VCaP (cell line): ENCODE measurements at regions not wholly inside any gene's neighbourhood (a gene's known extent, or its start where the extent isn't known, plus 50 kb on each side); places are given as distances from the start of the nearest gene placed in this dataset.

ENCODE experiments used
- H3K27ac ChIP-seq: fragments of 450-650 bp; 2 replicates; pipeline ENCODE4 v1.5.1; 2017
- TF ChIP-seq, protein P1 (sequence below): fragments of 450-650 bp; conservative IDR thresholded peaks from 2 replicates; pipeline ENCODE4 v1.5.1; 2017; ENCODE audit warnings: mild to moderate bottlenecking, moderate library complexity

DNA sequence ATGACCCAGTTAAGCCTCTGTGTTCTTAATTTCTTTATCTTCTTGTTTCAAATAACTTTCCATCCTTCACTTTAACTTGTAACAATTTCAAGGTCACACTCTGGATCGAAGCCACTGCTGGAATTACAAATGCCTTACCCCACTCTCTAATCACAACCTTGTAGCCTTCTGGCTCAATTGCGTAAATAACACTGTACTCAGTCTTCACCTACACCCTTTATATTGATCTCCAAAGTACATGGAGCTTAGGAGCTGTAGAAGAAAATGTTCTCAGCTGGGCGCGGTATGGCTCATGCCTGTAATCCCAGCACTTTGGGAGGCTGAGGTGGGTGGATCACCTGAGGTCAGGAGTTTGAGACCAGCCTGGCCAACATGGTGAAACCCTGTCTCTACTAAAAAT, 164.3 kb upstream of the NPSR1 start:
- TF ChIP-seq, protein P1, sequence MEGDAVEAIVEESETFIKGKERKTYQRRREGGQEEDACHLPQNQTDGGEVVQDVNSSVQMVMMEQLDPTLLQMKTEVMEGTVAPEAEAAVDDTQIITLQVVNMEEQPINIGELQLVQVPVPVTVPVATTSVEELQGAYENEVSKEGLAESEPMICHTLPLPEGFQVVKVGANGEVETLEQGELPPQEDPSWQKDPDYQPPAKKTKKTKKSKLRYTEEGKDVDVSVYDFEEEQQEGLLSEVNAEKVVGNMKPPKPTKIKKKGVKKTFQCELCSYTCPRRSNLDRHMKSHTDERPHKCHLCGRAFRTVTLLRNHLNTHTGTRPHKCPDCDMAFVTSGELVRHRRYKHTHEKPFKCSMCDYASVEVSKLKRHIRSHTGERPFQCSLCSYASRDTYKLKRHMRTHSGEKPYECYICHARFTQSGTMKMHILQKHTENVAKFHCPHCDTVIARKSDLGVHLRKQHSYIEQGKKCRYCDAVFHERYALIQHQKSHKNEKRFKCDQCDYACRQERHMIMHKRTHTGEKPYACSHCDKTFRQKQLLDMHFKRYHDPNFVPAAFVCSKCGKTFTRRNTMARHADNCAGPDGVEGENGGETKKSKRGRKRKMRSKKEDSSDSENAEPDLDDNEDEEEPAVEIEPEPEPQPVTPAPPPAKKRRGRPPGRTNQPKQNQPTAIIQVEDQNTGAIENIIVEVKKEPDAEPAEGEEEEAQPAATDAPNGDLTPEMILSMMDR, result no peak
- no peak overlapping the region for H3K27ac ChIP-seq

DNA sequence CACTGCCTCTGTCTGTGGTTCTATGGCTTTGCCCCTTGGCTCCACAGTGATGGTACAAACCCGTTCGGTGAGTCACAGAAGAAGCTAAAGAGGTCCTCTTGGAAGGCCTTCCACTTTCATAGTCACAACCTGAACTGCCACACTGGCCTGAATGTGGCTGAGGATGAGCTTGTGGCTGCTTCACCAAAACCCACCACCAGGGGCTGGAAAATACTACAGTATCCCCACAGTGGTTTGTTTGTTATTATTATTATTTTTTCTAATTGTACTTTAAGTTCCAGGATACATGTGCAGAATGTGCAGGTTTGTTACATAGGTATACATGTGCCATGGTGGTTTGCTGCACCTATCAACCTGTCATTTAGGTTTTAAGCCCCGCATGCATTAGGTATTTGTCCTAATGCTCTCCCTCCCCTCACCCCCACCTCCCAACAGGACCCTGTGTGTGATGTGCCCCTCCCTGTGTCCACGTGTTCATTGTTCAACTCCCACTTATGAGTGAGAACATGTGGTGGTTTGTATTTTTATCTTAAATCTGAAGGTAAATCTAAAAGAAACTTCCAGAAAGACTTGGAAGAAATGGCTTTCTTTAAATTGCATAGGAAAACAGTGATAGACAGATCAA, 160.8 kb upstream of the NPSR1 start:
- H3K27ac ChIP-seq, result no peak overlapping the region
- TF ChIP-seq, protein P1, result peak; percentile 54

DNA sequence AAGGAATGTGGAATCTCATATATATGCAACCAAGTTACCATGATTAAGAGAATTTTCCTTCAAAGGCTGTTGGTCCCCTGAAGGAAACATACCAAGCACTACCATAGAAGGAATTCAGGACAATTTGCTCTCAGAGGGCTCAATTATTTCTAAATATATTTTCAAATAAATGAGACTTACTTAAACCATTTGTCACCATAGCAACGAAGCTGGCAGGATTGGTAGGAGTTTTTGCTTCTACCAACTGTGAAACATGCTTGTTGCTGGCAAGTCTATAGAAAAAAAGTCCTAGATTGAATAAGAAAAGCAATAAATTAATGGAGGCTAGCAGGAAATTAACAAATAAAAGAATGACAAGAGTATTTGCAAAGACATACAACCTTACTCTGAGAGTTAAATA, 156.9 kb upstream of the NPSR1 start:
- H3K27ac ChIP-seq, result no peak overlapping the region
- TF ChIP-seq, protein P1, result no peak

DNA sequence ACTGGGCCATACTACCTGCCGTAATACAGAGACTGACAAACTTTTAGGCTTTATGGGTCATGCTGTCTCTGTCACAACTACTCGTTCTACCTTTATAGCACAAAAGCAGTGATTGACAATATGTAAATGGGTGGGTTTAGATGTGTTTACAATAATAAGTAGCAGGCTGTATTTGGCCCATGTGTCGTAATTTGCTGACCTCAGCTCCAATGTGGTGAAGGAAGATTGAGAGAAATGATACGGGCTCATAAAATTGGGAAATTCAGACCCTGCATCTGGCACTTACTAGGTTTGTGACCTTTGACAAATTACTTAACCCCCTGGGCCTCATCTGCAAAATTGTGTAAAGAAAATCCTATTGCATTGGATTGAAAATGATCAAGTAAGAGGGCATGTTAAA, 150.8 kb upstream of the NPSR1 start:
- TF ChIP-seq, protein P1, result no peak
- H3K27ac ChIP-seq, result no peak overlapping the region

DNA sequence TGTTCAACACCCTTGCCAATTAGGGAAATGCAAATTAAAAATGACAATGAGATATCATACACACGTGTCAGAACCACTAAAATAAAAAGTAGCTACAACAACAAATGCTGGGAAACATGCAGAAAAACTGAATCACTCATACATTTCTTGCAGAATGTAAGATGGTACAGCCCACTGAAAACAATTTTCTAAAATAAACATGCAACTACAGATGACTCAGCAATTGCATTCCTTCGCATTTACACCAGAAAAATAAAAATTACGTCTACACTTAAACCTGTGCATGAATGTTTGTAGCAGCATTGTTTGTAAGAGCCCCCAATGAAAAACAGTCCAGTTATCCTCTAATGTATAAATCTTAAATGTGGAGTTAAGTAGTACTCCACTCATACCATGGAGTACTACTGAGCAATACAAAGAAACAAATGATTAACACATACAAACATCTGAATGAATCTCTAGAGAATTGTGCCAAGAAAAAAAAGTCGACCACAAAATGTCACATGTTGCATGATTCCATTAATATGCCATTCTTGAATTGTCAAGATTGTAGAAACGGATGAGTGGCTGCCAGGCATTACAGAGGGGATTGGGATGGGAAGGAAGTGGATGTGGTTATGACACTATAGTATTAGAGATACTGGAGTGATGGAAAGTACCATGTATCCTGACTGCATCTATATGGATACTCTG, 134.6 kb upstream of the NPSR1 start:
- no peak overlapping the region for H3K27ac ChIP-seq
- TF ChIP-seq, protein P1, result no peak

DNA sequence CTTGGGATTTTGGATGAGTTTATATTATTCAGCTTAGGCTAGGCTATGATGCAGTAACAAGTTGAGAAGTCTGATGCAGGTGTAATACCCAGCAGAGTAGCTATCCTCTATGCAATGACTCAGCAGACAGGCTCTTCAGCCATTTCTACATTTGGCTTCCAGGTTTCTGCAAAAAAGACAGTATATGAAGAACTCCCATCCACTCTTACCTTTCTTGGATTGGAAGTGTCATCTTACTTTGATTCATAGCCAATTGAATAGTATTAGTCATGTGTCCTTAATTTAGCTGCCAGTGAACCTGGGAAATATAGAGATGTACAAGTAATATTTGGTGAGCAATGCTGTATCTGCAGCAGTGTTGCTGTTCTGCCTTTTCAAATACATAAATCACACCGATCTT, 127.8 kb upstream of the NPSR1 start:
- TF ChIP-seq, protein P1, result no peak
- no peak overlapping the region for H3K27ac ChIP-seq

DNA sequence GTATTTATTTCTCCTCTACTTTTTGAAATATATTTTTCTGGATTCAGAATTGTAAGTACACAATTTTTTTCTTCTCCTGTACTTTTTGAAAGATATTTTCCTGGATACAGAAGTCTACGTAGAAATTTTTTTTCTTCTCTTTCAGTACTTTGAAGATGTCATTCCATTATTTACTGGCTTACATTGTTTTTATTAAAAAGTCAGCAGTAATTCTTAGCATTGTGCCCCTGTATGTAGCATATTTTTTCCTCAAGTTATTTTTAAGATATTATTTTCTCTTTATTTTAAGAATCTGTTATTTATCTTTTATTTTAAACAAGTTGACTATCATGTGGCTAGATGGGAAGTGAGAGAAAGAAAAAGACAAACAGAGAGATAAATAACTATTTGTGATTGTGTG, 119.0 kb upstream of the NPSR1 start:
- TF ChIP-seq, protein P1, result no peak
- no peak overlapping the region for H3K27ac ChIP-seq
